Cardiac muscle cell (in vitro differentiated cells and primary cell): ENCODE measurements at regions not wholly inside any gene's neighbourhood (a gene's known extent, or its start where the extent isn't known, plus 50 kb on each side); places are given as distances from the start of the nearest gene placed in this dataset.

Experiments used
- DNase-seq, 2 donors: peaks; one replicate each; pipeline versions ENCODE4 v3.0.0 to v3.0.0-alpha.2; 2010 to 2017; ENCODE audit warnings: low read depth in 1 of 2, low spot score in 1 of 2
- H3K27ac ChIP-seq: fragments of 200-600 bp; sonication (generic); 2 replicates; pipeline ENCODE4 v1.5.1; 2016
- H3K27me3 ChIP-seq: fragments of 200-600 bp; sonication (generic); 2 replicates; pipeline ENCODE4 v1.6.0; 2016; ENCODE audit warnings: control low read depth
- H3K36me3 ChIP-seq: fragments of 200-600 bp; sonication (generic); 2 replicates; pipeline ENCODE4 v1.5.1; 2016; ENCODE audit warnings: control low read depth
- H3K4me1 ChIP-seq: fragments of 200-600 bp; sonication (generic); 2 replicates; pipeline ENCODE4 v1.8.1; 2017; ENCODE audit warnings: low read depth, mild to moderate bottlenecking, mixed run types
- H3K4me3 ChIP-seq: fragments of 200-600 bp; sonication (generic); 2 replicates; pipeline ENCODE4 v1.5.1; 2016; ENCODE audit warnings: mild to moderate bottlenecking
- H3K9me3 ChIP-seq: fragments of 200-600 bp; sonication (generic); 2 replicates; pipeline ENCODE4 v1.5.1; 2017; ENCODE audit warnings: low read depth, mild to moderate bottlenecking, control low read depth
- TF ChIP-seq, protein P1 (sequence below): IDR thresholded peaks from 2 replicates; pipeline ENCODE4 v1.5.1; 2012; ENCODE audit warnings: low read depth, mild to moderate bottlenecking, low read length

GRCh38 chr5:25484391-25484790 lies 839.6 kb upstream of the CDH10 start:
- TF ChIP-seq, protein P1, sequence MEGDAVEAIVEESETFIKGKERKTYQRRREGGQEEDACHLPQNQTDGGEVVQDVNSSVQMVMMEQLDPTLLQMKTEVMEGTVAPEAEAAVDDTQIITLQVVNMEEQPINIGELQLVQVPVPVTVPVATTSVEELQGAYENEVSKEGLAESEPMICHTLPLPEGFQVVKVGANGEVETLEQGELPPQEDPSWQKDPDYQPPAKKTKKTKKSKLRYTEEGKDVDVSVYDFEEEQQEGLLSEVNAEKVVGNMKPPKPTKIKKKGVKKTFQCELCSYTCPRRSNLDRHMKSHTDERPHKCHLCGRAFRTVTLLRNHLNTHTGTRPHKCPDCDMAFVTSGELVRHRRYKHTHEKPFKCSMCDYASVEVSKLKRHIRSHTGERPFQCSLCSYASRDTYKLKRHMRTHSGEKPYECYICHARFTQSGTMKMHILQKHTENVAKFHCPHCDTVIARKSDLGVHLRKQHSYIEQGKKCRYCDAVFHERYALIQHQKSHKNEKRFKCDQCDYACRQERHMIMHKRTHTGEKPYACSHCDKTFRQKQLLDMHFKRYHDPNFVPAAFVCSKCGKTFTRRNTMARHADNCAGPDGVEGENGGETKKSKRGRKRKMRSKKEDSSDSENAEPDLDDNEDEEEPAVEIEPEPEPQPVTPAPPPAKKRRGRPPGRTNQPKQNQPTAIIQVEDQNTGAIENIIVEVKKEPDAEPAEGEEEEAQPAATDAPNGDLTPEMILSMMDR = no peak
- no peaks in the 10 kb centered on the region for H3K27me3 ChIP-seq

DNA sequence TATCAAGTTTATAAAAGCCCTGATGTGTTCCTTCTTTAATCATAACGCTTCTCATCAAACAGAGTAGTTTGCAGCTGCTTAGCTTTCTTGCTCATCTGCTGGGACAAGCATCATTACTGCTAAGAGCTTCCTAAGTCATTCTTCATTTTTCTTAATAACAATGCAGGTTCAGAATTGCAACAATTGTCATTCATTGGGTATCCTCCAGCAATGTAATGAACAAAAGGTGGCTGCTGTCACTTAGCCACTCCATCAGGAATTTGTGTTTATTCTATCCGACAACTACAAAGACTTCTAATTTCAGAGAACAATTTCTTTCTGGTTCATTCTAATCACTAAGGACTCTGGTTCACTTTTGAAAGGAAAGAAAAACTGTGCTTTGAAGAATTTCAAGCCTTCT lies 836.7 kb upstream of the CDH10 start:
- Histone ChIP-seq H3K27ac (no peak overlapping the region), H3K9me3 (no peaks in the 10 kb centered on the region), H3K36me3 (no peaks in the 10 kb centered on the region), H3K4me1 (no peaks in the 10 kb centered on the region), H3K4me3 (no peak overlapping the region), H3K27me3 (no peaks in the 10 kb centered on the region)
- TF ChIP-seq, protein P1 = no peak
- no peak for DNase-seq

More at GRCh38 chr5:25484391-25484790, 839.6 kb upstream of the CDH10 start:
- H3K4me1 ChIP-seq = no peaks in the 10 kb centered on the region
- no peaks in the 10 kb centered on the region for H3K36me3 ChIP-seq
- no peak overlapping the region for H3K4me3 ChIP-seq
- DNase-seq = no peak
- H3K27ac ChIP-seq = no peak overlapping the region
- H3K9me3 ChIP-seq = no peaks in the 10 kb centered on the region

DNA sequence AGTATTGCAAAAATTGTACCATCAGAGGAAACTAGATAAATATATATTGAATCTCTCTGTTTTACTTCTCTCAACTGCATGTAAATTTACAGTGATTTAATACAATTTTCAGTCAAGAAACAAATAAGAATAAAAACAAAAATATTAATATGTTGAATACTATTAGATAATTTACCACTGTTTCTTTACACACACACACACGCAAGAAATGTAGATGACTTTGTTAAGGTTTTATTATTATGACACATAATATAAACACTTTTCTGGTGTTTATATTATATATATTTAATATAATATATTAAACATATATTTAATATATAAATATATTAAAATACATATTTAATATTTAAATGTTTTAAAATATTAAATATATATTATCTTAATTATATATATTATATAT lies 814.3 kb upstream of the CDH10 start:
- no peak for DNase-seq
- TF ChIP-seq, protein P1 = no peak
- Histone ChIP-seq H3K4me3 (no peak overlapping the region), H3K4me1 (no peaks in the 10 kb centered on the region), H3K27me3 (no peaks in the 10 kb centered on the region), H3K36me3 (no peaks in the 10 kb centered on the region), H3K9me3 (no peaks in the 10 kb centered on the region), H3K27ac (no peak overlapping the region)

GRCh38 chr5:25458628-25459027 lies 813.9 kb upstream of the CDH10 start:
- H3K9me3 ChIP-seq = no peaks in the 10 kb centered on the region
- no peaks in the 10 kb centered on the region for H3K27me3 ChIP-seq
- no peak for DNase-seq
- H3K4me3 ChIP-seq = no peak overlapping the region
- no peak overlapping the region for H3K27ac ChIP-seq
- no peaks in the 10 kb centered on the region for H3K36me3 ChIP-seq
- TF ChIP-seq, protein P1 = no peak
- H3K4me1 ChIP-seq = no peaks in the 10 kb centered on the region

GRCh38 chr5:25453500-25453899 lies 808.7 kb upstream of the CDH10 start:
- TF ChIP-seq, protein P1 = no peak
- Histone ChIP-seq H3K27ac (no peak overlapping the region), H3K4me1 (no peaks in the 10 kb centered on the region), H3K27me3 (no peaks in the 10 kb centered on the region), H3K4me3 (no peak overlapping the region), H3K36me3 (no peaks in the 10 kb centered on the region), H3K9me3 (no peaks in the 10 kb centered on the region)
- DNase-seq = no peak

DNA sequence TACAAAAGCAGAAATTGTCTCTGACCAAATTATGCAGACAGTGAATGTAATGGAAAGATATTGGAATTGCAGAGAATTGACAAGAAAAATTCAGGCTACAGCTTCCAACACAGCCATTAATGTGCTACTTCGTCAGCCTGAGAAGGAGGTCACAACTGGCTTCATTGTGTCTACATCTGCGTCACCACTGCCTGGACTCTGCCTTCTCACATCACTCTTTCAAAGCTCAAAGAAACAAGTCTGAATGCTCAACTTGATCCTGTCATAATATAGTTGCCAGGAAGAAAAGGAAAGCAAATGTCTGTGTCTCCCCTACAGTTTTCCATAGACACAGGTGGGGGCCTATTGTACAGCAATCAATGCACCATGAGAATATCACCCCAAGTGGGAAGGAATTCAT lies 806.5 kb upstream of the CDH10 start:
- DNase-seq = no peak
- TF ChIP-seq, protein P1 = no peak
- H3K36me3 ChIP-seq = no peaks in the 10 kb centered on the region
- H3K27ac ChIP-seq = no peak overlapping the region
- no peaks in the 10 kb centered on the region for H3K27me3 ChIP-seq
- H3K4me3 ChIP-seq = no peak overlapping the region
- no peaks in the 10 kb centered on the region for H3K9me3 ChIP-seq
- H3K4me1 ChIP-seq = peaks cover 12% of the 10 kb centered on the region
